ENCODE measurements at regions not wholly inside any gene's neighbourhood (a gene's known extent, or its start where the extent isn't known, plus 50 kb on each side); places are given as distances from the start of the nearest gene placed in this dataset.

- TF ChIP-seq CTCF (IDR thresholded peaks at IDR 0.05) (no peak), POLR2A (IDR thresholded peaks at IDR 0.05) (no peak), EP300 (IDR thresholded peaks at IDR 0.05) (no peak)
These were observed 77.0 kb downstream of the RWDD3 start for GRCh38 chr1:95311014-95311413.
